GM18867 (cell line): ENCODE measurements at regions not wholly inside any gene's neighbourhood (a gene's known extent, or its start where the extent isn't known, plus 50 kb on each side); places are given as distances from the start of the nearest gene placed in this dataset.

Source experiments
- ATAC-seq: cut with Tn5 transposase; IDR thresholded peaks from one replicate; pipeline ENCODE4 v1.9.1; 2021; ENCODE audit warnings: mild to moderate bottlenecking, moderate library complexity; ENCODE audit not compliant: unreplicated experiment

DNA sequence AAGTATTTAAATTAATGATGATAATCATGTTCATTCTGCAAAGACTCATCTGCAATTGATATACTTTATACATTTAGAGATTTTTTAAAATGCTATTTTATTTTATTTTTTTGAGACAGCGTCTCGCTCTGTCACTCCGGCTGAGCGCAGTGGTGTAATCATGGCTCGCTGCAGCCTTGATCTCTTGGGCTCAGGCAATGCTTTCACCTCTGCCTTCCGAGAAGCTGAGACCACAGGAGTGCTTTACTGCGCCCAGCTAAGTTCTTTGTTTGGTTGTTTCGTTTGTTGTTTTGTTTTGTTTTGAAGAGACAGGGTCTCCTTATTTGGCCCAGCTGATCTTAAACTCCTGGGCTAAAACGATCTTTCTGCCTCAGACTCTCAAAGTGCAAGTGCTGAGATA, 1541.0 kb downstream of the PCDH7 start:
- ATAC-seq: no peak

DNA sequence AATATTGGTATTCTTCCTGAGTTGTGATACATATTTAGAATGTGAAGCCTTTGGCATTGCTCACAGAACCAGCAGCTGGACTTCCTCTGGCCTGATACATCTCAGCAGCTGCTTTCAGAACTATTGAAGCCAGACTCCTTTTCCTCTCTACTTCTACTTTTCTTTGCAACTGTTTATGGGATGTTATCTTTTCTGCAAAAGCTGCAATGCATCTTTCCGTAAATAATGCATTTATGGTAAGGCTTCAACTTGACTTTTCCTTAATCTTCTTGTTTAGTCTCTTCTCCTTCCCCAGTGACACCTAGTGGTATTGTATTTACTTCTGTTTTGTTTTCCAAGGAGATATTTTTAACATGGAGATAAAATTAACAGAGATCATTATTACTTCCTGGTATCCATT, 1548.7 kb downstream of the PCDH7 start:
- no peak for ATAC-seq

DNA sequence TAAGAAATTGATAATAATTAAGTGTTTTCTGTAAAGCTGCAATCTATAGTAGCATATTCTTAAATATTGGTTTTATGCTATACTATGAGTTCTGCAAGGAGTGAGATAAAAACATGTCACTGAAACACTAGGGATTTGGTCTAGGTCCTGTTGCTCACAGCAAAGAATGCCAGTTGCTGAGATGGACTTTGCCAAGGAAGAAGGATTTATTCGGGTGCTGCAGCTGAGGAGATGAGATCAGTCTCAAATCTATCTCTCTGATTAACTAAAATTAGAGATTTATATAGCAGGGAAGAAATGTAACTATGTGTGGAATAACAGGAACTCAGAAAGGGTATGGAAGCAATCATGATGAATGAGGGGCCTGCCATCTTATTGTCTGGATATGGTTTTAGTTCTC, 1569.9 kb downstream of the PCDH7 start:
- no peak for ATAC-seq

DNA sequence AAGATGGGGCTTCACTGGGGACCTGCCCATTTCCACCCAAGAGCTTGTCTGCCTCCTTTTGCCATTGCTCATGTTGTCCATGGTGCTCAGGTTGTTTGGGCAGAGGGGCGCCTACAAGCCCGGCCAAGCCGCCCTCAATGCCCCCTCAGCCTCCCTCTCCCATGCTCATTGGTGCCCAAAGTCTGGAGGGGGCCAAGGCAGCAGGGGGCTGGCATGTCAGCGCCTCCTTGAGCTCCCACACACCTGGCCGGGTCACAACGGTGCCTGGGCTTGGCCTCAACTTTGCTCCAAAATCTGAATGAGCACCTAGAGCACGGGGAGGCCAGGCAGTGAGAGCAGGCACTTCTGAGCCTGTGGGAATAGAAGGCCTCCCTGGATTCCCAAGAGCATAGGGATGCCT, 1598.8 kb downstream of the PCDH7 start:
- no peak for ATAC-seq

DNA sequence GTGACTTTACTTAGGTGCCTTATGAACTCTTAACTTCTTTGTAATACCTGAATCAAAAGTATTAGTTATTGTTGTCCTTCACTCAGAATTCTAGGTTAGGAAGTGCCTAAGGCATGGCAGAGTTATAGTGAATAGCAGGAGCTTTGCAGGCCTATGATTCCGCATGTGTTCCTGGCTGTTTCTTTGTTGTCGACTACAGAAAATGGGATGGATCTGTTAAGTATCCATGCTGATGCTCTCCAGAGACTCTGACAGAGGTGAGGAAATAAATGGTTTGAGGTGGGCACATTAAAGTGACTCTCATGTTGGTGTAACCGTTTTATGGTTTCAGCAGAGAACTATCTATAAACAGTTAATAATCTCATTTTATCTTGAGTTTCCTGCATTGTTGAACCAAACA, 1601.3 kb downstream of the PCDH7 start:
- no peak for ATAC-seq

DNA sequence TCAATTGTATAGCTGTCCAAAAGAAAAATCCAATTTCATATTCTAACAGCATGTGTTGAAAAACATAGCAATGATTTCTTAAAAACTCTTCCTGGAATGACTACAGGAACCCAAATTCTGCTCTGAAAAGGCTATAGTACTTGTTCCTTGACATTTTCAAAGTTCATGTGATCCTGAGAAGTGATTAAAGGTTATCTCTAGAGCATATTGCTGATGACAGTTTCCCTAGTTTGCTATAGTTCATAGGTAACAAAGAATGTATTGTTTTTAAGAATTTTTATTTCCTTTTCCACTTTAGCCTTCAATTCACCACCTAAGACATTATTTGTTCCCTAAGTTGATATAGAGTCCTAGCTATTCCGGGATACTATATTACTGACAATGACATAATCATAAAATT, 1614.6 kb downstream of the PCDH7 start:
- ATAC-seq: no peak

DNA sequence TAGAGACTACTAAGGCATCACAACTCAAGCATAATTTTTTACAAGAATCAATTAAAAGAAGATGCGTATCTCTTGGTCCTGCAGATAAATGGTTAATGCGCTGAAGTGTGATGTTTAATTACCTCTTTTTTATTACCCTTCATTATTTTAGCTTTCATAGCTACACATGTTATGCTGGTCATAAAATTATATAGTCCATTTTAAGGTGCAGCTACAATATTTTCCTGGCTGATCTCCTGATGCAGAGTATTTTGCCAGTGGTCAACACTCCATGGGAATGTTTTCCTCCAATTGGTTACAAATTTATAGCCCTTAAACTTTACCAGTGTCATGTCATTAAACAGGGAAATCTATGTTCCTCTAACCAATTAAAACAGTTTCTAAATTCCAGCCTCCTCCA, 1617.2 kb downstream of the PCDH7 start:
- ATAC-seq: no peak

DNA sequence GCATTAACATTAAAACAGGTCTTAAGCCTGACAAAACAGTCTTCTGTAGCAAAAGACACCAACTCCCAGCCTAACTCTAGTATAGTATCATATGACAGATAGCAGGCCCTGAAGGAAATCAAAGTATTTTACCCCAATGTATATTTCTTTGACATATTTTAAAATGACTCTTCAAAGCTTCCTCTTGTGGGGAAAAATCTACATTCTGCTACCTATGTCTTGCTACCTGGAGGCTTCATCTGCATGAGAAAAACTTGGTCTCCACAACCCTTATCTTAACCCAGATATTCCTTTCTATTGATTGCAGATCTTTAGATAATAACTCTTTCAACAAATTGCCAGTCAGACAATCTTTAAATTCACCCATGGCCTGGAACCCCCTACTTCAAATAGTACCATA, 1620.4 kb downstream of the PCDH7 start:
- ATAC-seq: no peak

DNA sequence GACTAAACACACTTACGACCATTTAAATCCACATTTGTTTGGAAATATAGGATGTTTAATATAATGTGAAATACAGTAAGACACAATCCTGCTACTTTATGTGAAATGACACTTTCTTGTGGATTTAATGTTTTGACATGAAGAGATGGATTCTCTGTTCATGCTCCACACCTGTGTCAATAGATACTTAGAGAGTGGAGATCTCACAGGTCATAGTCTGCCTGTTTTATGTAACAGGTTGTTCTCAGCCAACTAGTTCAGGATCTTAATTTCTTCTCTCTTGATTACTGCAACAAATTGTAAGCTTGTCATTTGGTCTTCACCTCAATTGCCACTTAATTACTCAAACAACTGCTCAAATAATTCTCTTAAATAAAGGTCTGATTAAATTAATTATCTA, 1621.2 kb downstream of the PCDH7 start:
- ATAC-seq: no peak

DNA sequence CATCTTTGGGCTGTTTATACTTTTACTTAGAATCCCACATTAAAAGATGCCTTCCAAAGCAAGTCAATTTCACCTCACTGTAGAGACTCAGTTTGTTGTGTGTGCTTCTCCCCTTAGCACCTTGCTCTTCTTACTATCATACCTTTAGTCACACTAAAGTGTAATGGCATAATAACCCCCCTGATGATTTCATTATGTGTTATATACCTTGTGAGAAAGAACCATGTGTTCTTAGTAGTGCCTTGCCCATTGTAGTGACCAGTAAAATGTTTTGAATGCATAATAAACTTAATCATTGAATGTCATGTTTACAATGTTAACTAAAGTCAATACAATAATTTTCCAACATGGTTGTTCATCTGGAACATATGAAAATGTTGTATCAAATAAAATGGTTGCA, 1621.9 kb downstream of the PCDH7 start:
- ATAC-seq: no peak

DNA sequence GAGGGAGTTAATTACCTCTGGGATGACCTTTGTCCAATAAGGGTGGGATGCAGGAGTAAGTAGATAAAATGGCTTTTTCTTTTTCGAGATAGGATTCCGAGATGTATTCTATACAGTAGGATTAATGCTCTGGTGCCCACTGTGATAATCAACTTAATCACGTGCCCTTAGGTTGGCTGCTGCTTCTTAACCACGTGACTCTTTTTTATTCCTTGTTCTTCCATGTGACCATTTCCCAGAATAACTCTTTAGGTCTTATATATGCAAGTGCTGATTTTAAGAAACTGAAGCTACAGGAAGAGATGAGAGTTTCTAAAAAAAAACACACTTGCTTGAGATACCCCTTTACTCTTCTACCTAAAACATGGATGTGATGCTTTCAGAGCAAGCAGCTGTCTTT, 1628.9 kb downstream of the PCDH7 start:
- ATAC-seq: no peak

DNA sequence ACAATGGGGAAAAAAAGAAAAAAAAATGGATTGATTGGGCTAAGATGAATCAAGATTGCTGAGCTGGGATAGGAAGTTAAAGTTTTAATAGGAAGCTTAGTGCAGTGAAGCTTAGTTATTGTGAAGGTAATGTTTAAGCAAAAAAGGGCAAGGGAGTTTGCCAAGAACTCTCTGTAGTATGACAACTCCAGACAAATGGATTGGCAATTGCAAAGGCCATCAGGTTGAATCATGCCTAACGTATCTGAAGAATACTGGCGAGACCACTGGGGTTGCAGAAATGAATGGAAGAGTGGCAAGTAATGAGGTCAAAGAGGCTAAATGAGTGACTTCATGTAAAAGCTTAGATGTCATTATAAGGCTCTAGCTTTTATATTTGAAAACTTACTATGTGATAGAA, 1654.0 kb downstream of the PCDH7 start:
- ATAC-seq: no peak

DNA sequence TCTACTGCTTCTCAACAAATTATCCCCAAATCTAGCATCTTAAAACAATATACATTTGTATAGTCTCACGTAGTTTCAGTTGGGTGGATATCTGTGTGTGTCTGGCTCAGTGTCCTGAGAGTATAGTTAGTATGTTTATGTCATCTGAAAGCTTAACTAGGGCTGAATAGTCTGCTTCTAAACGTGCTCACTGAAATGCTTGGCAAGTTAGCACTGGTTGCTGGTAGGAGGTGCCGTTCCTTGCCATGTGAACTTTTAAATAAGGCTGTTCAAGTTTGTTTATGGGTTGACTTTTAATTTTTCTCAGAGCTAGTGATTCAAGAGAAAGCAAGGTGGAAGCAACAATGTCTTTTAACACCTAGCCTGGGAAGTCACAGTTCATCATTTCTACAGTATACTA, 1673.6 kb downstream of the PCDH7 start:
- ATAC-seq: no peak

DNA sequence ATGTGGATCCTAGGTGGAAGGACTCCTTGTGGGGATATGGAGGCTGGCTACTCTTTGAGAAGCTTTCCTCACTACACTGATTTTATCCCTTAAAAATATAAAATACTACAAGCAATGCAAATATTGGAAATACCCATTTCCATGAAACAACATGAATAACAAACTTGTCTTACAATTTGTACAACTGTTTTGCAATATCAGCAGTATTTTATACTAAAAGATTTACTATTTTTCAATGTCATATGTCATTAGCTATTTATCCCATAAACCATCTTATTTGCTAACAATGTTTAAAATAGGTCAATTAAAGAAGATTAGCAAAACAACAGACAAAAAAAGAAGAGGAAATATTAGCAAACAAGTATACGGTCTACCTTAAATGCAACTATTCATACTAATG, 1674.1 kb downstream of the PCDH7 start:
- ATAC-seq: no peak

DNA sequence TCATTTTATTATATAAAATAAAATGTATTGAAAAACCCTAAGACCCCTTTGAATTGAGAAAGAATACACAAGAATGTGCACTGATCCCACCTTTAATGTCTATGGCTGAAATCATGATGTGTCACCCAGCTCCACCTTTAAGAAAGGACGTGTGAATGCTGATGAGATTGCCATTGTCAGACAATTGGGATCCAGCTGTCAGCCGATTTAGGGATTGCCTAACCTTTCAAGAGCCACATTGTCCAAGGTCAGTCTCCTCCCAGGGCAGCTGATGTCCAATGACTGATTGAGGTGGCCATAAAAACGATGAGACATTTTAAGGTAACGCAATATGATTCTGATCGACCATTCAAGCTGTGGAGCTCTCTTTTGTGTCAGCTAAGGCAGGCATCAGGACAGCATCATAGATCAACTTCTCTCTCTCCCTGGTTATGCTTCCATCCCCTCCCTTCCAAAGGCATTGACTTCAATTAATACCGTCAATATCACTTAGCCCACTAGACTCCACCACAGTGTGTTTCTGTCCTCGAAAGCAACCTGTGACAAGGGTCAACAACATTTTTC, 1676.4 kb downstream of the PCDH7 start:
- no peak for ATAC-seq

DNA sequence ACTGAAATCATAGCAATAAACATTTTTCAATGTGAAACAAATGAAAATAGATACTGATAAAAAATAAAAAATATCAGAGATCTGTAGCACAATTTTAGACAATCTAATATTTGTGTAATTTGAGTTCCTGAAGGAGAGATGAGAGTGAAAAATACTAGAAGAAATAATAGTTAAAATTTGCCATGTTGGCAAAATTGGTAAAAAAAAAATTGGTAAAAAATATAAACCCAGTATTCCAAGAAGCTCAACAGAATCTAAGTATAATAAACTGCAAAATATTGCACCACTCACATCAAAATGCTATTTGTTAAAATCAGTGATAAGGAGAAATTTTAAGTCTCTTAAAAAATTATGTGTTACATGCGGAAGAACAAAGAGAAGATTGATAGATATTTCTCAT, 1680.7 kb downstream of the PCDH7 start:
- no peak for ATAC-seq

DNA sequence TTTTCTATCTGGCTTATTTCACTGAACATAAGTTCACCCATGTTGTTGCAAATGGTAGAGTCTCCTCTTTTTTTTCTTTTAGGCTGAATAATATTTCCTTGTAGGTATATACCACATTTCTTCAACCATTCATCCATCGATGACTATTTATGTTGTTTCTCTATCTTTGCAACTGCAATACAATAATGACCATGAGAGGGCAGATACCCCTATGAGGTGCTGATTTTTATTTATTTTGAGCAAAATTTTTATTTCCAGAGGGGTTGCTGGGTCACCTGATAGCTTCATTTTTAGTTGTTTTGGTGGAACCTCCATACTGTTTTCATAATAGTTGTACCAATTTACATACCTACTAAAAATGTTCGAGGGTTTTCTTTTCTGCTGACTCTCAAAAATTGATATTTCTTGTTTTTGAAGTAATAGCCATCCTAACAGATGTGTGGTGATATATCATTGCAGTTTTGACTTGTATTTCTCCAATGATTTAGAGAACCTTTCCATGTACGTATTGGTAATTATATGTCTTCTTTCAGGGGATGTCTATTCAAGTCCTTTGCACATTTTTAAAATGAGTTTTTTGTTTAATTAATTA, 1697.0 kb downstream of the PCDH7 start:
- no peak for ATAC-seq

DNA sequence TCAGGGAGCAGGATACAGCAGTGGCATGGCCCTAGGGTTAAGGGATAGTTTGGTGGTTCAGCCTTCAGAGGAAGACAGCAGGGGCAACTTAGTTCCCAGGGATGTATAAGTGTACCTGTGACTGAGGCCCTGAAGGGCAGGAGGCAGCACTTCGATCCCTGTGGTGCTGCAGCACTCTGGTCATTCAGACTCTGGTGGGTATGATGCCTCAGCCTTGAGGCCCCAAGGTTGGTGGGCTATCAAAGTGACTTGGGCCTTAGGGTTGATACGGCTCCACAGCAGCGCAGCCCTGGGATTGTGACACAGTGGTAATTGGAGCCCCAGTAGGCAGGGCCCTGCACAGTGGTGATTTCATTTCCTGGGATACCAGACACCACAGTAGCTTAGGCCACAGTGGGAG, 1703.1 kb downstream of the PCDH7 start:
- ATAC-seq: no peak

DNA sequence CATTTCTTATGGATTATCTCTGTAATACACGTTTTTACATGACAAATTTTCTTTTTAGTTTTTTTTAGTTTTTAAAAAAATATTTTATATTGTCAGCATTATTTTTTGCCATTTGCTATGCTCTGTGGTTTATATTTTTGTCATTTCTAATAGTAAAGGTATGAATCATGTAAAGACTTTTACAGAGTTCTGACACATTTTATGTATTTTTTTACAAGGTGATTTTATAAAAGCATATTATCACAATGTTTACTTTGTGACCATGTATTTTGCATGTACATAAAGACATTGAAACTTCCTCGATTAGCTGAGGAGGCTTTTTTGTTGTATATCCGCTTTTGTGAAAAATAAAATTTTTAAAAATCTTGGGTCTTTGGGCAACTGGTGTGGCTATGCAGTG, 1705.1 kb downstream of the PCDH7 start:
- ATAC-seq: no peak

DNA sequence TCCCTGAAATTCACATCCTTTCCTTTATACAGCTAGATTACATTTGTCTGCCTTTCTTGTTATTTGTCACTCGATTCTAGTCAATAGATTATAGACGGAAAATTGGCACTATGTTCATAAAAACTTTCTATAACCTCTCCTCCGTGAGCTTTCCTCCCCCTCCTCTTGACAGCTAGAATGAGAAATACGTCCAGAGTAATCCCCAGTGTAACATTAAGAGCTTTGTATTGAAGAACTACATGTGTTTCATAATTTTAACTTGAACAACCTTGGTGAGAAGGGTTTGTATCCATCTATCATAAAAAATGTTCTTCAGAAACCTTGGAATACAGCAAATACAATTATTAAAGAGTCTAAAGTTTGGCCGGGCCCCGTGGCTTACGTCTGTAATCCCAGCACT, 1707.4 kb downstream of the PCDH7 start:
- no peak for ATAC-seq

DNA sequence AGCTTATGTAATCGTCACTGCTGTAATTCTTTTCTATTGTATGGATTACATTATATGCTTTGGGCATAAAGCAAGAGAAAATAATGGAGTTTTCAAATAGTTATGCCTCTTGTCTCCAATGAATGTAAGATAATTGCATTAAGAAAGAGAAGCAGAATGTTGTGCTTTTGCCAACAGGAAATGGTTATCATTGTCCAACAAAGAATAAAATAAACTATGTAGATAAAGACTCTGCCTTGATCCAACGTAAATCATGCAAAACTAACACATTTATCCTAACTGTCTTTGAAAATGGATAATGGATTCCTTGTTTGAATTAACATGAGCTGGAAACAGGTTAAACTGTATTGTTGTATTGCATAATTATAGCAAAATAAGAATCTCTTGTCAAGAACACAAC, 1709.0 kb downstream of the PCDH7 start:
- no peak for ATAC-seq

DNA sequence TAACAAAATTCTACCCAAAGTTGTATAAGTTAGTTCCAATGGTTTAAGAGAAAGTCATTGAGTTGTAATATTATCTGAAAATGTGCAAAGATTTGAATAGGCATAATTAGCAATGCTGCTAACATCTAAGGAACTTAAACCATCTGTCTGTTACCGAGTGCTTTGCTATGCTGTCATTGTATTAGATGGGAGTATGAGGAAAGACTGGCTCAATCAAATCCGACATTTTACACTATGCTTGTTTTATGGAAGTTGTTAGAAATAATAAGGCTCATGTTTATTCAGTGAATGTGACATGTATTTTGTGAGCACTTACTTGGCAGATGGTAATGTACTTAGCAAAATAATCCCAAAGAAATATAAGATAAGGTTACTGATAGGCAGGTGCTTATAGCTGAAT, 1715.1 kb downstream of the PCDH7 start:
- ATAC-seq: no peak

DNA sequence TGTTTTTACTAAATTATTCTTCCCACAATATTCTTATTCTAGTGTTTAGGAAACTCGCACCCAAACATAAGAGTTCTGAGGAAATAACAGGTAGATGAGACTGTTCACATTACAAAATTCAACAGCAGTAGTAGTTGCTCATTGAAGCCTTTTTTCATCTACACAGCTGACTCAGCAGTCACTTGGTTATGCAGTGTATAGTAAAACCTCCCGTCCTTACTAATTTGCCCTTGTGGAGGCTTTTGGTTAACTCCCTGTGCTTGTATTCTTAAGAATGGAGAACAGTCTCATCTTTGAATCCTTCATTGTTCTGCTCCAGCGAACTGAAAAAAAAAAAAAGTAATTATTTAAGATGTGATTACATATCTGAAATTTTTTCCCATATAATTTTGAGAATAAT, 1716.6 kb downstream of the PCDH7 start:
- ATAC-seq: no peak
